Left ventricle myocardium inferior (tissue), 1 donor: ENCODE measurements at regions not wholly inside any gene's neighbourhood (a gene's known extent, or its start where the extent isn't known, plus 50 kb on each side); places are given as distances from the start of the nearest gene placed in this dataset.

Source experiments
- DNase-seq: peaks from one replicate; pipeline ENCODE4 v3.0.0-alpha.2; 2020
- H3K27ac ChIP-seq: fragments of 200-600 bp; replicated peaks from 2 replicates; pipeline ENCODE4 v1.8.0; 2021
- H3K27me3 ChIP-seq: fragments of 200-600 bp; 2 replicates; pipeline ENCODE4 v1.8.0; 2021; ENCODE audit warnings: low read depth
- H3K36me3 ChIP-seq: fragments of 200-600 bp; 2 replicates; pipeline ENCODE4 v1.8.0; 2021
- H3K4me1 ChIP-seq: fragments of 200-600 bp; 2 replicates; pipeline ENCODE4 v1.8.0; 2021
- H3K4me3 ChIP-seq: fragments of 200-600 bp; 2 replicates; pipeline ENCODE4 v1.8.0; 2021; ENCODE audit warnings: mild to moderate bottlenecking, moderate library complexity
- H3K9me3 ChIP-seq: fragments of 200-600 bp; replicated peaks from 2 replicates; pipeline ENCODE4 v1.8.0; 2021
- intact Hi-C: fragments of 100-400 bp; cut with micrococcal nuclease; formaldehyde crosslinking; loops from one replicate; pipeline ENCODE4 v1.11.0; 2022
- TF ChIP-seq, protein P1 (sequence below): fragments of 200-600 bp; IDR thresholded peaks from 2 replicates; pipeline ENCODE4 v1.8.0; 2021; ENCODE audit warnings: antibody characterized with exemption, mild to moderate bottlenecking, borderline replicate concordance
- donor health status: DM: no; HTN: yes; CAD: no; lungs with severe emphysema.

DNA sequence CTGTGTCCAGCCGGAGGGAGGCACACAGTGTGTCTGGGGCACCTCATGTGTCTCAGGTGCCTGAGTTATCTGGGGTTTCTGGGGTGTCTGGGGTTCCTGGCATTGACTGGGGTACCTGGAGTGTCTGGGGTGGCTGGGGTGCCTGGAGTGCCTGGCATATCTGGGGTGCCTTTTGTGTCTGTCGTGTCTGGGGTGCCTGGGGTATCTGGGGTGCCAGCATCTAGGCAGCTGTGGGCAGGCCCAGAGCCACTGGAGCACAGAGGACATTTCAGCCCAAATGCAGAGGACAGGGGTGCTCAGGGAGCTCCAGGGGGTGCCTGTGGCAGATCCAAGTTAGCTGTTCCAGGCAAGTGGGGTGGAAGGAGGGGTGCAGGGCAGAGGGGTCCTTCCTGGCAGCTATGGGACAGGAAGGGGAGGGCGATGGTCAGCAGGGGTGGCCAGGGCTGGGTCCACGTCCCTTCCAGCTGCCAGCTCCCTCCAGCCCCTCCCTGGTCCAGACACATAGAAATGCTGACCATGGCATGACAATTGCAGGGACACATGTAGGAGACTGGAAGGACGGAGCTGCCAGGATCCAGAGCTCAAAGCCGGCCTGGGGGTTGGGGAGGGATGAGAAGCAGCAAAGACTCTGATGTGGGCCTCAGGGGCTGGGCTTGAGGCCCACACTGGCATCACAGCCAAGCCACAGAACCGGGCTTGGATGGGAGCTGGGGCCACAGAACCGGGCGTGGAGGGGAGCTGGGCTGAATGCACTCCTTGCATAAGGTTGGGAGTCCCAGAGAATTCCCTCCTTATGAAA is 133.0 kb downstream of the BRD1 start:
- Histone ChIP-seq H3K4me1 (no peaks in the 10 kb centered on the region), H3K27ac (no peak overlapping the region), H3K9me3 (peaks cover 38% of the 10 kb centered on the region), H3K27me3 (peaks cover 32% of the 10 kb centered on the region), H3K4me3 (no peak overlapping the region), H3K36me3 (no peaks in the 10 kb centered on the region)
- TF ChIP-seq, protein P1, sequence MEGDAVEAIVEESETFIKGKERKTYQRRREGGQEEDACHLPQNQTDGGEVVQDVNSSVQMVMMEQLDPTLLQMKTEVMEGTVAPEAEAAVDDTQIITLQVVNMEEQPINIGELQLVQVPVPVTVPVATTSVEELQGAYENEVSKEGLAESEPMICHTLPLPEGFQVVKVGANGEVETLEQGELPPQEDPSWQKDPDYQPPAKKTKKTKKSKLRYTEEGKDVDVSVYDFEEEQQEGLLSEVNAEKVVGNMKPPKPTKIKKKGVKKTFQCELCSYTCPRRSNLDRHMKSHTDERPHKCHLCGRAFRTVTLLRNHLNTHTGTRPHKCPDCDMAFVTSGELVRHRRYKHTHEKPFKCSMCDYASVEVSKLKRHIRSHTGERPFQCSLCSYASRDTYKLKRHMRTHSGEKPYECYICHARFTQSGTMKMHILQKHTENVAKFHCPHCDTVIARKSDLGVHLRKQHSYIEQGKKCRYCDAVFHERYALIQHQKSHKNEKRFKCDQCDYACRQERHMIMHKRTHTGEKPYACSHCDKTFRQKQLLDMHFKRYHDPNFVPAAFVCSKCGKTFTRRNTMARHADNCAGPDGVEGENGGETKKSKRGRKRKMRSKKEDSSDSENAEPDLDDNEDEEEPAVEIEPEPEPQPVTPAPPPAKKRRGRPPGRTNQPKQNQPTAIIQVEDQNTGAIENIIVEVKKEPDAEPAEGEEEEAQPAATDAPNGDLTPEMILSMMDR = no peak
- no peak for DNase-seq
- intact Hi-C loops = no loop called here

- Histone ChIP-seq H3K9me3 (peaks cover 38% of the 10 kb centered on the region), H3K27me3 (peaks cover 35% of the 10 kb centered on the region), H3K4me1 (no peaks in the 10 kb centered on the region), H3K4me3 (no peak overlapping the region), H3K27ac (no peak overlapping the region), H3K36me3 (no peaks in the 10 kb centered on the region)
- TF ChIP-seq, protein P1 = no peak
- intact Hi-C loops = no loop called here
- DNase-seq = no peak
These were observed 133.8 kb downstream of the BRD1 start for GRCh38 chr22:49693848-49694247.

- intact Hi-C loops = no loop called here
- H3K9me3 ChIP-seq = peaks cover 38% of the 10 kb centered on the region
- H3K36me3 ChIP-seq = no peaks in the 10 kb centered on the region
- no peak for DNase-seq
- peaks cover 39% of the 10 kb centered on the region for H3K27me3 ChIP-seq
- H3K27ac ChIP-seq = no peak overlapping the region
- H3K4me3 ChIP-seq = no peak overlapping the region
- H3K4me1 ChIP-seq = no peaks in the 10 kb centered on the region
- TF ChIP-seq, protein P1 = no peak
These were observed 134.3 kb downstream of the BRD1 start for GRCh38 chr22:49693416-49693815.

GRCh38 chr22:49692499-49693225 is 135.0 kb downstream of the BRD1 start:
- peaks cover 33% of the 10 kb centered on the region for H3K9me3 ChIP-seq
- TF ChIP-seq, protein P1 = no peak
- intact Hi-C loops = no loop called here
- no peak for DNase-seq
- H3K27ac ChIP-seq = no peak overlapping the region
- peaks cover 46% of the 10 kb centered on the region for H3K27me3 ChIP-seq
- H3K36me3 ChIP-seq = no peaks in the 10 kb centered on the region
- H3K4me1 ChIP-seq = no peaks in the 10 kb centered on the region
- H3K4me3 ChIP-seq = no peak overlapping the region

DNA sequence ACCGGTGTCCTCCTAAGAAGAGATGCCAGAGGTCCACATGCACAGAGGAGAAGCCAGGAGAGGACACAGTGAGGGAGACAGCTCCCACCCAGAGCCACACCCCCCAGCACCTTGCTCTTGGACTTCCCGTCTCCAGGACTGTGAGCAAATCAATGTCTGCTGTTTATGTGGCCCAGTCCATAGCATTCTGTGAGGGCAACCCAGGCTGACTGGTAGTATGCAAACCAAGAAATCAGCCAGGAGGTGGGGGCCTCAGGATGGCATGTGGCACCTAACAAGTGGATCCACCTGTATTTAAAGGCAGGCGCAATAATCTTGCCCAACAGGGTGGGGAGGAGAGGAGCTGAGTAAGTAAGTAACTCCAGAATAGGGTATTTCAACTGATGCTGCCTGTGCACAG is 136.4 kb downstream of the BRD1 start:
- Histone ChIP-seq H3K36me3 (no peaks in the 10 kb centered on the region), H3K4me1 (no peaks in the 10 kb centered on the region), H3K27me3 (peaks cover 61% of the 10 kb centered on the region), H3K27ac (no peak overlapping the region), H3K9me3 (peaks cover 19% of the 10 kb centered on the region), H3K4me3 (no peak overlapping the region)
- TF ChIP-seq, protein P1 = no peak
- DNase-seq = no peak
- intact Hi-C loops = no loop called here
